Neural progenitor cell (in vitro differentiated cells): ENCODE measurements at regions not wholly inside any gene's neighbourhood (a gene's known extent, or its start where the extent isn't known, plus 50 kb on each side); places are given as distances from the start of the nearest gene placed in this dataset.

Experiments used
- DNase-seq: peaks from one replicate; pipeline ENCODE4 v3.0.0-alpha.2; 2016; ENCODE audit warnings: low spot score
- H2AFZ ChIP-seq: fragments of 200-600 bp; sonication (generic); replicated peaks from 2 replicates; pipeline ENCODE4 v1.6.1; 2016; ENCODE audit warnings: antibody characterized with exemption
- H3F3A ChIP-seq: fragments of 200-600 bp; sonication (generic); 2 replicates; pipeline ENCODE4 v1.6.1; 2016; ENCODE audit warnings: antibody characterized with exemption, low read depth
- H3K27ac ChIP-seq: fragments of 200-600 bp; sonication (generic); 2 replicates; pipeline ENCODE4 v1.5.1; 2016; ENCODE audit warnings: mild to moderate bottlenecking
- H3K27me3 ChIP-seq: fragments of 200-600 bp; sonication (generic); 2 replicates; pipeline ENCODE4 v1.6.1; 2016; ENCODE audit warnings: mild to moderate bottlenecking, moderate library complexity
- H3K36me3 ChIP-seq: fragments of 200-600 bp; sonication (generic); 2 replicates; pipeline ENCODE4 v1.5.1; 2016
- H3K4me1 ChIP-seq: fragments of 200-600 bp; sonication (generic); 2 replicates; pipeline ENCODE4 v1.6.1; 2016; ENCODE audit warnings: mixed run types
- H3K4me2 ChIP-seq: fragments of 200-600 bp; sonication (generic); 2 replicates; pipeline ENCODE4 v1.6.1; 2016
- H3K4me3 ChIP-seq: fragments of 200-600 bp; sonication (generic); 2 replicates; pipeline ENCODE4 v1.5.1; 2016
- H3K79me2 ChIP-seq: fragments of 200-600 bp; sonication (generic); 2 replicates; pipeline ENCODE4 v1.6.1; 2016; ENCODE audit warnings: low read depth
- H3K9ac ChIP-seq: fragments of 200-600 bp; sonication (generic); 2 replicates; pipeline ENCODE4 v1.6.1; 2016
- H3K9me3 ChIP-seq: fragments of 200-600 bp; sonication (generic); 2 replicates; pipeline ENCODE4 v1.5.1; 2016; ENCODE audit warnings: low read depth
- H4K20me1 ChIP-seq: fragments of 200-600 bp; sonication (generic); 2 replicates; pipeline ENCODE4 v1.6.1; 2016; ENCODE audit warnings: low read depth
- H3K27ac Mint-ChIP-seq: 3 replicates; pipeline ENCODE4 v1.8.0; 2021; ENCODE audit warnings: mixed read lengths
- H3K27me3 Mint-ChIP-seq: 2 replicates; pipeline ENCODE4 v1.8.0; 2022; ENCODE audit warnings: low read depth, mild to moderate bottlenecking, inconsistent platforms, moderate library complexity, mixed read lengths; ENCODE audit not compliant: insufficient read depth
- H3K36me3 Mint-ChIP-seq: 3 replicates; pipeline ENCODE4 v1.8.0; 2021; ENCODE audit warnings: mixed read lengths
- H3K4me1 Mint-ChIP-seq: 3 replicates; pipeline ENCODE4 v1.8.0; 2021; ENCODE audit warnings: mixed read lengths
- H3K4me3 Mint-ChIP-seq: 3 replicates; pipeline ENCODE4 v1.8.0; 2021; ENCODE audit warnings: mild to moderate bottlenecking, moderate library complexity, mixed read lengths
- H3K9me3 Mint-ChIP-seq: 3 replicates; pipeline ENCODE4 v1.8.0; 2020; ENCODE audit warnings: mixed read lengths
- CTCF ChIP-seq: fragments of 200-600 bp; sonication (generic); IDR thresholded peaks from 2 replicates; pipeline ENCODE4 v1.5.1; 2017; ENCODE audit warnings: antibody characterized with exemption, mild to moderate bottlenecking
- EZH2 ChIP-seq: fragments of 200-600 bp; sonication (generic); IDR thresholded peaks from 2 replicates; pipeline ENCODE4 v1.6.1; 2017; ENCODE audit warnings: antibody characterized with exemption, mild to moderate bottlenecking, moderate library complexity
- EZH2phosphoT487 ChIP-seq: fragments of 200-600 bp; sonication (generic); IDR thresholded peaks from 2 replicates; pipeline ENCODE4 v1.6.1; 2017; ENCODE audit warnings: antibody characterized with exemption

- DNase-seq, result peak; percentile 34
- Histone ChIP-seq H3K9ac (no peak overlapping the region), H3K4me2 (no peak overlapping the region), H3K79me2 (no peaks in the 10 kb centered on the region), H3K4me1 (peaks cover 4% of the 10 kb centered on the region), H3K9me3 (no peaks in the 10 kb centered on the region), H3K36me3 (no peaks in the 10 kb centered on the region), H3F3A (no peaks in the 10 kb centered on the region), H3K27ac (no peak overlapping the region), H4K20me1 (no peaks in the 10 kb centered on the region), H3K27me3 (no peaks in the 10 kb centered on the region), H2AFZ (no peak overlapping the region), H3K4me3 (no peak overlapping the region)
- TF ChIP-seq EZH2, result no peak
- TF ChIP-seq EZH2phosphoT487, result no peak
- no peak for TF ChIP-seq CTCF
- peaks cover 2% of the 10 kb centered on the region for H3K36me3 Mint-ChIP-seq
- peak overlapping the region; percentile 72 for H3K27ac Mint-ChIP-seq
- H3K4me1 Mint-ChIP-seq, result peaks cover 5% of the 10 kb centered on the region
- H3K4me3 Mint-ChIP-seq, result no peak overlapping the region
- peaks cover 3% of the 10 kb centered on the region for H3K27me3 Mint-ChIP-seq
- peaks cover 2% of the 10 kb centered on the region for H3K9me3 Mint-ChIP-seq
These were observed 110.2 kb upstream of the ELAC2 start for GRCh38 chr17:13127921-13128602.

- no peak overlapping the region for H3K4me2 ChIP-seq
- Mint-ChIP-seq H3K27ac (no peak overlapping the region), H3K9me3 (no peaks in the 10 kb centered on the region), H3K4me1 (peaks cover 5% of the 10 kb centered on the region), H3K27me3 (peaks cover 7% of the 10 kb centered on the region), H3K4me3 (no peak overlapping the region), H3K36me3 (no peaks in the 10 kb centered on the region)
- H3K79me2 ChIP-seq, result no peaks in the 10 kb centered on the region
- no peak overlapping the region for H2AFZ ChIP-seq
- no peak overlapping the region for H3K4me3 ChIP-seq
- H3K9ac ChIP-seq, result no peak overlapping the region
- no peak overlapping the region for H3K27ac ChIP-seq
- H3K4me1 ChIP-seq, result no peaks in the 10 kb centered on the region
- H3F3A ChIP-seq, result no peaks in the 10 kb centered on the region
- TF ChIP-seq CTCF, result no peak
- no peak for TF ChIP-seq EZH2
- no peak for TF ChIP-seq EZH2phosphoT487
- no peaks in the 10 kb centered on the region for H3K27me3 ChIP-seq
- H3K9me3 ChIP-seq, result no peaks in the 10 kb centered on the region
- no peaks in the 10 kb centered on the region for H4K20me1 ChIP-seq
- no peak for DNase-seq
- no peaks in the 10 kb centered on the region for H3K36me3 ChIP-seq
These were observed 103.0 kb upstream of the ELAC2 start for GRCh38 chr17:13120864-13121263.

- Mint-ChIP-seq H3K4me1 (peaks cover 14% of the 10 kb centered on the region), H3K27ac (no peak overlapping the region), H3K9me3 (no peaks in the 10 kb centered on the region), H3K36me3 (no peaks in the 10 kb centered on the region), H3K4me3 (no peak overlapping the region), H3K27me3 (peaks cover 6% of the 10 kb centered on the region)
- Histone ChIP-seq H3K27me3 (peaks cover 4% of the 10 kb centered on the region), H3K27ac (no peak overlapping the region), H3K36me3 (no peaks in the 10 kb centered on the region), H2AFZ (no peak overlapping the region), H3K4me1 (peaks cover 3% of the 10 kb centered on the region), H3K9me3 (no peaks in the 10 kb centered on the region), H3K4me3 (no peak overlapping the region), H4K20me1 (no peaks in the 10 kb centered on the region), H3K9ac (no peak overlapping the region), H3K4me2 (no peak overlapping the region), H3K79me2 (no peaks in the 10 kb centered on the region), H3F3A (no peaks in the 10 kb centered on the region)
- TF ChIP-seq EZH2phosphoT487 (no peak), EZH2 (no peak), CTCF (no peak)
- no peak for DNase-seq
These were observed 100.5 kb upstream of the ELAC2 start for GRCh38 chr17:13118311-13118710.
